ENCODE measurements at regions not wholly inside any gene's neighbourhood (a gene's known extent, or its start where the extent isn't known, plus 50 kb on each side); places are given as distances from the start of the nearest gene placed in this dataset.

GRCh38 chr2:204024503-204024902 is 87.9 kb downstream of the ICOS start:
- peak; percentile 85 for TF ChIP-seq CTCF (IDR thresholded peaks at IDR 0.05; ENCODE audit: poor library complexity)
- TF ChIP-seq EZH2phosphoT487 (IDR thresholded peaks at IDR 0.05; ENCODE audit: low read depth, severe bottlenecking, unreplicated experiment) = no peak
